Panc1 (cell line): ENCODE measurements at regions not wholly inside any gene's neighbourhood (a gene's known extent, or its start where the extent isn't known, plus 50 kb on each side); places are given as distances from the start of the nearest gene placed in this dataset.
A peak's percentile ranks its signal among the peaks of the same experiment; 100 is the strongest.

Experiments
- ATAC-seq: fragments of 200-7000 bp; cut with Tn5 transposase; 2 replicates; pipeline ENCODE4 v1.9.1; 2020; ENCODE audit warnings: mild to moderate bottlenecking, moderate library complexity
- BruUV-seq: library from RNA; stranded (reverse); fragments of 400-500 nt; replicated peaks from 2 replicates; lab custom pipeline; 2021; lab: Mats Ljungman, UMichigan
- CTCF ChIA-PET: fragments of 300-600 bp; sonication (Branson Sonifier 250); formaldehyde crosslinking; loops from one replicate; lab custom pipeline; 2022; ENCODE audit warnings: antibody characterized with exemption; lab: Charles Lee
- POLR2A ChIA-PET: fragments of 300-600 bp; sonication (Branson Sonifier 250); formaldehyde crosslinking; loops from one replicate; lab custom pipeline; 2022; ENCODE audit warnings: antibody characterized with exemption; lab: Charles Lee
- DNase-seq: peaks from one replicate; pipeline ENCODE4 v3.0.0-alpha.2; 2010; ENCODE audit warnings: low read depth, low spot score
- H3K27ac ChIP-seq: 2 replicates; pipeline ENCODE4 v1.5.1; 2011; ENCODE audit warnings: mild to moderate bottlenecking, low read length, inconsistent platforms
- H3K27me3 ChIP-seq: fragments of 200-500 bp; sonication (Bioruptor generic); 2 replicates; pipeline ENCODE4 v1.6.0; 2014; ENCODE audit warnings: low read length, inconsistent platforms; ENCODE audit not compliant: control insufficient read depth, insufficient read depth
- H3K36me3 ChIP-seq: fragments of 200-500 bp; sonication (Bioruptor generic); 2 replicates; pipeline ENCODE4 v1.5.1; 2014; ENCODE audit warnings: inconsistent platforms, mild to moderate bottlenecking, low read length, moderate library complexity; ENCODE audit not compliant: control insufficient read depth, insufficient read depth
- H3K4me1 ChIP-seq: 2 replicates; pipeline ENCODE4 v1.5.1; 2011; ENCODE audit warnings: inconsistent platforms, mild to moderate bottlenecking, low read length, moderate library complexity; ENCODE audit not compliant: control insufficient read depth, insufficient read depth
- H3K4me3 ChIP-seq, 2 experiments: 2 replicates each; pipeline ENCODE4 v1.5.1; 2011 to 2012; ENCODE audit warnings: low read depth in 2 of 2, low read length in 2 of 2, mild to moderate bottlenecking in 2 of 2, inconsistent platforms in 1 of 2, moderate library complexity in 1 of 2
- H3K9me3 ChIP-seq: fragments of 200-500 bp; sonication (Bioruptor generic); 2 replicates; pipeline ENCODE4 v1.5.1; 2014; ENCODE audit warnings: low read depth, mild to moderate bottlenecking, inconsistent platforms, low read length, moderate library complexity; ENCODE audit not compliant: control insufficient read depth, insufficient read depth
- POLR2AphosphoS5 ChIP-seq: IDR thresholded peaks from 2 replicates; pipeline ENCODE4 v1.6.1; 2012; ENCODE audit warnings: mild to moderate bottlenecking, low read depth, low read length, moderate library complexity
- SIN3A ChIP-seq: IDR thresholded peaks from 2 replicates; pipeline ENCODE4 v1.6.1; 2012; ENCODE audit warnings: low read depth, mild to moderate bottlenecking, low read length, moderate library complexity, borderline replicate concordance; ENCODE audit not compliant: insufficient read depth
- TCF7L2 ChIP-seq: IDR thresholded peaks from 2 replicates; pipeline ENCODE4 v1.6.1; 2011; ENCODE audit warnings: mild to moderate bottlenecking, low read depth, low read length, inconsistent platforms
- in situ Hi-C: cut with HindIII; loops from 2 replicates; pipeline ENCODE4 v1.10.0; 2016; ENCODE audit warnings: low sequenced_read_pairs, low pct_unique_long_range_greater_than_20kb
- intact Hi-C: fragments of 100-400 bp; cut with micrococcal nuclease; formaldehyde crosslinking; loops from one replicate; pipeline ENCODE4 v1.10.0; 2022; ENCODE audit not compliant: unreplicated experiment
- TF ChIP-seq, protein P1 (sequence below), 2 experiments: IDR thresholded peaks; 2 replicates each; pipeline ENCODE4 v1.6.1; 2011 to 2012; ENCODE audit warnings: low read depth in 2 of 2, control low read depth in 1 of 2, low read length in 1 of 2, mild to moderate bottlenecking in 1 of 2, moderate library complexity in 1 of 2; ENCODE audit not compliant: insufficient read depth in 1 of 2
- TF ChIP-seq, protein P2 (sequence below): fragments of 450-650 bp; IDR thresholded peaks from 2 replicates; pipeline ENCODE4 v1.5.1; 2017; ENCODE audit warnings: mild to moderate bottlenecking

GRCh38 chr17:77359236-77359635 is 218.5 kb downstream of the SEC14L1 start:
- TF ChIP-seq TCF7L2: no peak
- TF ChIP-seq, protein P1, sequence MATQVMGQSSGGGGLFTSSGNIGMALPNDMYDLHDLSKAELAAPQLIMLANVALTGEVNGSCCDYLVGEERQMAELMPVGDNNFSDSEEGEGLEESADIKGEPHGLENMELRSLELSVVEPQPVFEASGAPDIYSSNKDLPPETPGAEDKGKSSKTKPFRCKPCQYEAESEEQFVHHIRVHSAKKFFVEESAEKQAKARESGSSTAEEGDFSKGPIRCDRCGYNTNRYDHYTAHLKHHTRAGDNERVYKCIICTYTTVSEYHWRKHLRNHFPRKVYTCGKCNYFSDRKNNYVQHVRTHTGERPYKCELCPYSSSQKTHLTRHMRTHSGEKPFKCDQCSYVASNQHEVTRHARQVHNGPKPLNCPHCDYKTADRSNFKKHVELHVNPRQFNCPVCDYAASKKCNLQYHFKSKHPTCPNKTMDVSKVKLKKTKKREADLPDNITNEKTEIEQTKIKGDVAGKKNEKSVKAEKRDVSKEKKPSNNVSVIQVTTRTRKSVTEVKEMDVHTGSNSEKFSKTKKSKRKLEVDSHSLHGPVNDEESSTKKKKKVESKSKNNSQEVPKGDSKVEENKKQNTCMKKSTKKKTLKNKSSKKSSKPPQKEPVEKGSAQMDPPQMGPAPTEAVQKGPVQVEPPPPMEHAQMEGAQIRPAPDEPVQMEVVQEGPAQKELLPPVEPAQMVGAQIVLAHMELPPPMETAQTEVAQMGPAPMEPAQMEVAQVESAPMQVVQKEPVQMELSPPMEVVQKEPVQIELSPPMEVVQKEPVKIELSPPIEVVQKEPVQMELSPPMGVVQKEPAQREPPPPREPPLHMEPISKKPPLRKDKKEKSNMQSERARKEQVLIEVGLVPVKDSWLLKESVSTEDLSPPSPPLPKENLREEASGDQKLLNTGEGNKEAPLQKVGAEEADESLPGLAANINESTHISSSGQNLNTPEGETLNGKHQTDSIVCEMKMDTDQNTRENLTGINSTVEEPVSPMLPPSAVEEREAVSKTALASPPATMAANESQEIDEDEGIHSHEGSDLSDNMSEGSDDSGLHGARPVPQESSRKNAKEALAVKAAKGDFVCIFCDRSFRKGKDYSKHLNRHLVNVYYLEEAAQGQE (IDR thresholded peaks at IDR 0.05; ENCODE audit: insufficient read depth in 1 of 2, low read depth in 2 of 2, low read length in 1 of 2): no peak
- no peak for TF ChIP-seq POLR2AphosphoS5
- TF ChIP-seq, protein P2, sequence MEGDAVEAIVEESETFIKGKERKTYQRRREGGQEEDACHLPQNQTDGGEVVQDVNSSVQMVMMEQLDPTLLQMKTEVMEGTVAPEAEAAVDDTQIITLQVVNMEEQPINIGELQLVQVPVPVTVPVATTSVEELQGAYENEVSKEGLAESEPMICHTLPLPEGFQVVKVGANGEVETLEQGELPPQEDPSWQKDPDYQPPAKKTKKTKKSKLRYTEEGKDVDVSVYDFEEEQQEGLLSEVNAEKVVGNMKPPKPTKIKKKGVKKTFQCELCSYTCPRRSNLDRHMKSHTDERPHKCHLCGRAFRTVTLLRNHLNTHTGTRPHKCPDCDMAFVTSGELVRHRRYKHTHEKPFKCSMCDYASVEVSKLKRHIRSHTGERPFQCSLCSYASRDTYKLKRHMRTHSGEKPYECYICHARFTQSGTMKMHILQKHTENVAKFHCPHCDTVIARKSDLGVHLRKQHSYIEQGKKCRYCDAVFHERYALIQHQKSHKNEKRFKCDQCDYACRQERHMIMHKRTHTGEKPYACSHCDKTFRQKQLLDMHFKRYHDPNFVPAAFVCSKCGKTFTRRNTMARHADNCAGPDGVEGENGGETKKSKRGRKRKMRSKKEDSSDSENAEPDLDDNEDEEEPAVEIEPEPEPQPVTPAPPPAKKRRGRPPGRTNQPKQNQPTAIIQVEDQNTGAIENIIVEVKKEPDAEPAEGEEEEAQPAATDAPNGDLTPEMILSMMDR: no peak
- no peak for TF ChIP-seq SIN3A
- ATAC-seq: no peak
- in situ Hi-C loops: no loop called here
- peaks cover 49% of the 10 kb centered on the region for H3K4me1 ChIP-seq
- no peak overlapping the region for H3K4me3 ChIP-seq
- H3K36me3 ChIP-seq: no peaks in the 10 kb centered on the region
- H3K9me3 ChIP-seq: 0 out of 2 replicates have a peak, but pooled peaks cover 5% of the 10 kb centered on the region
- POLR2A ChIA-PET: no interaction called here
- peak overlapping the region; percentile 5; the same call in 1 of the 2 replicates for H3K27ac ChIP-seq
- H3K27me3 ChIP-seq: no peaks in the 10 kb centered on the region
- BruUV-seq: TSS peak; percentile 17
- no peak for DNase-seq
- intact Hi-C loops: no loop called here
- CTCF ChIA-PET: no interaction called here

DNA sequence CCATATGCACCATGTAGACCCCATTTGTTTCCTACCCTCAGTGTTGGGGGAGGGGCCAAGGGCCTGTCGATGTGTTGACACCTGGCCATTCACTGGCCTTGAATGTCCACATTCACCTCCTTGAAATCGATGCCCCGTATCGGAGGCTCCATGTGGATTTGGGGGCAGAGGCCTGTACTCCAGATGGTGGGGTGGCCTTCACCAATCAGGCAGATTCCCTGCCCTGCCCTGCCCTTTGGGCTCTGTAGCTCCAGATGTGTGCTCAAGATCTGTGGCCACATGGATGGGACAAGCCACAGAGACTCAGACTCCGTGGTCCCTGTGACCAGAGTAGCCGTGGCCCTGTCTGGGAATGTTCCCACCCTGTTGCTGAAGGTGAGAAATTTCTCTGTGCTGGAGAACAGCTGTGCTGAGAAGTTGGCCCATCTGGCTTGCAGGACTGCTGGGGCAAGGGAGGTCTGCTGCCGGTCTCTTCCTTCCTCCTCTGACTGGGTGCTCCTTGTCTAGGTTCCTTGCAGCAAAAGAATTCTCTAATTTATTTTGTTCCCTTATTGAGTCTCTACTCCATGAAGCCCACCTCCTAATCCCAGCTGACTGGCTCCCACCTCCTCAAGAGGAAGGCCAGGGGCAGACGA is 221.3 kb downstream of the SEC14L1 start:
- H3K36me3 ChIP-seq: no peaks in the 10 kb centered on the region
- H3K4me1 ChIP-seq: peaks cover 51% of the 10 kb centered on the region
- TF ChIP-seq, protein P2: no peak
- TF ChIP-seq SIN3A (no peak), TCF7L2 (no peak), POLR2AphosphoS5 (no peak)
- TF ChIP-seq, protein P1 (IDR thresholded peaks at IDR 0.05; ENCODE audit: insufficient read depth in 1 of 2, low read depth in 2 of 2, low read length in 1 of 2): no peak
- intact Hi-C loops (no loop called here), in situ Hi-C loops (no loop called here)
- 0 out of 2 replicates have a peak, but pooled peaks cover under 1% of the 10 kb centered on the region for H3K9me3 ChIP-seq
- ATAC-seq (no peak), DNase-seq (no peak)
- no peak overlapping the region for H3K4me3 ChIP-seq
- POLR2A ChIA-PET: interaction anchor here (0.5 kb wide), 1 partner anchor 596 kb away, joined by 6 read pairs; the partner anchor contains the start of gene TNRC6C
- no peaks in the 10 kb centered on the region for H3K27me3 ChIP-seq
- BruUV-seq: no TSS peak
- H3K27ac ChIP-seq: peak overlapping the region; percentile 30
- CTCF ChIA-PET: no interaction called here
